ENCODE measurements at regions not wholly inside any gene's neighbourhood (a gene's known extent, or its start where the extent isn't known, plus 50 kb on each side); places are given as distances from the start of the nearest gene placed in this dataset.

DNA sequence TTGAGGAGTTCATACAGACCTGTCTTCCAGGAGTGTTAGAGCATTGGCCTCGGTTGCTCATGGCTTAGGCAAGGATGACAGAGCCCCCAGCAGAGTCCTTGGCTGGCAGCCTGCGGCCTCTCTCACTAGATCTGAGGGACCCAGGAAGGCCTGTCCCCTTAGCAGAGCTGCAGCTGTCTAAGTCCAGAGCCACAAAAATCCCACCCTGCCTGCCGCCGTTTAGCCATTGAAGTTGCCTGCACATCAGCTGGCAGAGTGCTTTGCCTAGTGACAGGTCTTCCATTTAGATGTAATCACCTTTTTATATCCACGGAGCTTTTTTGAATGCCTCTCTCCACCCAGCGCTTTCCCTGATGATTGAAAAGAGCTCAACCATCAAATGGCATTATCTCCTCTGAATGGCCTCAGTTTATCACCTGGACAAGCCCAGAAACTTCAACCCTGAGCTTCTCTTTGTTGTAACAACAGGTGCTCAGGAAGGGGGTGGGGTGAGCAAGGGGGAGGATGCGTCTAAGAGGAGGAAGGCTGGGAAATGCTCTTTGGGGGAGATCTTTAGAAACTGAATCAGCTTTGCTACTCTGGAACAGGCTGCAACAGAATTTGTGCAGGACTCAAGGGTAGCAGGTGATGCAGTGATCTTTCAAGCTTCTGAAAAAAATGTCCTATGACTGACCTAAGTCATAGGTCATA lies 71.9 kb downstream of the TNP1 start:
- Histone ChIP-seq H3K4me3 (ENCODE audit: low read depth, low read length, poor library complexity, severe bottlenecking) (no peak overlapping the region), H3K9me3 (ENCODE audit: low read depth, low read length, poor library complexity, severe bottlenecking) (no peaks in the 10 kb centered on the region)

DNA sequence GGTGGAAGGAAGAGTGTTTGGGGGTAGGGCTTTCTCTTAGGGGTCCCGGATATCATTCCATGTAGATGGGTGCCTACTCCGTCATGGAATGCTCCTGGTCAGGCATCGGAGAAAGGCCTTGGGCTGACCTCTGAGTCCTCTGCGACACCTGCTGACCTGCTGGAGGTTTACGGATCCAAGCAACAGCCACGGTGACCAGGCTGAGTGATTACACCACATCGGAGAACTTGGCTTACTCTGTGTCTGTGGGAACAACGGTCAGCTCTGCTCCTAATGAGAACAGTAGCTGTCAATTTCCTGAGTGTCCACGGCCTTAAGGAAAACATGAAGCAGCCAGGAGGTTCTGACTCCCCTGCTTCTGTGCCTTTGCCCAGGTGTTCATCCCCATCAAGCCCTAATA lies 73.2 kb downstream of the TNP1 start:
- BruUV-seq (replicated peaks), result no TSS peak
- ChIA-PET CTCF (no interaction called here), POLR2A (ENCODE audit: low non-redundant PET) (no interaction called here)
- Histone ChIP-seq H3K4me3 (ENCODE audit: low read depth, low read length, poor library complexity, severe bottlenecking) (no peak overlapping the region), H3K9me3 (ENCODE audit: low read depth, low read length, poor library complexity, severe bottlenecking) (no peaks in the 10 kb centered on the region), H3K36me3 (ENCODE audit: insufficient read depth, low read length, poor library complexity, severe bottlenecking) (no peaks in the 10 kb centered on the region), H3K4me1 (ENCODE audit: insufficient read depth, low read length, poor library complexity, severe bottlenecking) (no peaks in the 10 kb centered on the region), H3K27ac (ENCODE audit: low read depth, low read length, poor library complexity, severe bottlenecking) (no peak overlapping the region), H3K27me3 (replicated peaks; ENCODE audit: insufficient read depth, low read depth, low read length, poor library complexity) (no peaks in the 10 kb centered on the region)
- TF ChIP-seq EZH2 (IDR thresholded peaks at IDR 0.05; ENCODE audit: borderline replicate concordance, low read depth, low read length, poor library complexity, severe bottlenecking) (no peak), CTCF (conservative IDR thresholded peaks at IDR 0.05; ENCODE audit: low read depth, low read length) (no peak)
- intact Hi-C loops (cut with micrococcal nuclease; ENCODE audit: unreplicated experiment), result no loop called here
- no peak for DNase-seq (ENCODE audit: low spot score)

More for the DNA sequence above, 71.9 kb downstream of the TNP1 start:
- H3K27ac ChIP-seq (ENCODE audit: low read depth, low read length, poor library complexity, severe bottlenecking), result no peak overlapping the region
- POLR2A ChIA-PET (ENCODE audit: low non-redundant PET), result no interaction called here
- no peak for TF ChIP-seq CTCF (conservative IDR thresholded peaks at IDR 0.05; ENCODE audit: low read depth, low read length)
- TF ChIP-seq EZH2 (IDR thresholded peaks at IDR 0.05; ENCODE audit: borderline replicate concordance, low read depth, low read length, poor library complexity, severe bottlenecking), result no peak
- H3K4me1 ChIP-seq (ENCODE audit: insufficient read depth, low read length, poor library complexity, severe bottlenecking), result no peaks in the 10 kb centered on the region
- no peak for DNase-seq (ENCODE audit: low spot score)
- CTCF ChIA-PET, result no interaction called here
- no TSS peak for BruUV-seq (replicated peaks)
- intact Hi-C loops (cut with micrococcal nuclease; ENCODE audit: unreplicated experiment), result no loop called here
- no peaks in the 10 kb centered on the region for H3K27me3 ChIP-seq (replicated peaks; ENCODE audit: insufficient read depth, low read depth, low read length, poor library complexity)
- no peaks in the 10 kb centered on the region for H3K36me3 ChIP-seq (ENCODE audit: insufficient read depth, low read length, poor library complexity, severe bottlenecking)

DNA sequence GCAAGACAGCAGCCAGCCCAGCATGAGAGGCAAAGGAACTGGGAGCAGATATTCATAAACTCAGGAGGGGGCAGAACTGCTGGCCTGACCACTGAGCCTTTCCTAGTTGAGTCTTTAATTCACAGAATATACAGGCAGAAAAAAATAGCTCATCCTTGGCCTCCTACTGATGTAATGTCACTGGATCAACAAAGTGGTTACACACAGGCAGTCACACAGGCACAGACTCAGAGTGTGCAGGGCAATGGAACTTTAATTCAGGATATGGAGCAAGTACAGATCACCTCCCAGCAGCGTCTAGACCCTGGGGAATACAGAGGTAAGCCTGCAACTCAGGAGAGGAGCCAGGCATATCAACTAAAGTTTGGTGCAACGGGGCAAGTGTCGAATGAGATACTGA lies 75.4 kb downstream of the TNP1 start:
- no peak for TF ChIP-seq EZH2 (IDR thresholded peaks at IDR 0.05; ENCODE audit: borderline replicate concordance, low read depth, low read length, poor library complexity, severe bottlenecking)
- TF ChIP-seq CTCF (conservative IDR thresholded peaks at IDR 0.05; ENCODE audit: low read depth, low read length), result no peak
- no peaks in the 10 kb centered on the region for H3K4me1 ChIP-seq (ENCODE audit: insufficient read depth, low read length, poor library complexity, severe bottlenecking)
- H3K9me3 ChIP-seq (ENCODE audit: low read depth, low read length, poor library complexity, severe bottlenecking), result no peaks in the 10 kb centered on the region
- no peak for DNase-seq (ENCODE audit: low spot score)
- ChIA-PET CTCF (no interaction called here), POLR2A (ENCODE audit: low non-redundant PET) (no interaction called here)
- no peaks in the 10 kb centered on the region for H3K27me3 ChIP-seq (replicated peaks; ENCODE audit: insufficient read depth, low read depth, low read length, poor library complexity)
- H3K36me3 ChIP-seq (ENCODE audit: insufficient read depth, low read length, poor library complexity, severe bottlenecking), result no peaks in the 10 kb centered on the region
- intact Hi-C loops (cut with micrococcal nuclease; ENCODE audit: unreplicated experiment), result no loop called here
- H3K4me3 ChIP-seq (ENCODE audit: low read depth, low read length, poor library complexity, severe bottlenecking), result no peak overlapping the region
- H3K27ac ChIP-seq (ENCODE audit: low read depth, low read length, poor library complexity, severe bottlenecking), result no peak overlapping the region
- BruUV-seq (replicated peaks), result no TSS peak

Data from A673 (cell line).